Chondrocyte (in vitro differentiated cells): ENCODE measurements at regions not wholly inside any gene's neighbourhood (a gene's known extent, or its start where the extent isn't known, plus 50 kb on each side); places are given as distances from the start of the nearest gene placed in this dataset.
"Not testable (repeated sequence)": the region's sequence is repeated elsewhere in the genome, so short reads cannot be mapped to it uniquely, and the experiment has no call there.

Experiments used
- DNase-seq: peaks from one replicate; pipeline ENCODE4 v3.0.0; 2021; ENCODE audit warnings: mixed read lengths, low spot score
- H3K27ac Mint-ChIP-seq: one replicate; pipeline ENCODE4 v1.8.0; 2021; ENCODE audit warnings: mild to moderate bottlenecking, moderate library complexity, mixed read lengths; ENCODE audit not compliant: unreplicated experiment
- H3K27me3 Mint-ChIP-seq: 2 replicates; pipeline ENCODE4 v1.8.0; 2021; ENCODE audit warnings: low read depth, mixed read lengths
- H3K36me3 Mint-ChIP-seq: 2 replicates; pipeline ENCODE4 v1.8.0; 2021; ENCODE audit warnings: low read depth, mixed read lengths
- H3K4me1 Mint-ChIP-seq: 2 replicates; pipeline ENCODE4 v1.8.0; 2021; ENCODE audit warnings: low read depth, mild to moderate bottlenecking, mixed read lengths
- H3K4me3 Mint-ChIP-seq: one replicate; pipeline ENCODE4 v1.8.0; 2021; ENCODE audit warnings: mild to moderate bottlenecking, moderate library complexity, mixed read lengths; ENCODE audit not compliant: unreplicated experiment
- H3K9me3 Mint-ChIP-seq: 2 replicates; pipeline ENCODE4 v1.8.0; 2021; ENCODE audit warnings: low read depth, mixed read lengths
- TF ChIP-seq, protein P1 (sequence below): fragments of 200-600 bp; sonication (generic); IDR thresholded peaks from 2 replicates; pipeline ENCODE4 v1.5.0; 2021; ENCODE audit warnings: antibody characterized with exemption, mild to moderate bottlenecking, moderate library complexity

DNA sequence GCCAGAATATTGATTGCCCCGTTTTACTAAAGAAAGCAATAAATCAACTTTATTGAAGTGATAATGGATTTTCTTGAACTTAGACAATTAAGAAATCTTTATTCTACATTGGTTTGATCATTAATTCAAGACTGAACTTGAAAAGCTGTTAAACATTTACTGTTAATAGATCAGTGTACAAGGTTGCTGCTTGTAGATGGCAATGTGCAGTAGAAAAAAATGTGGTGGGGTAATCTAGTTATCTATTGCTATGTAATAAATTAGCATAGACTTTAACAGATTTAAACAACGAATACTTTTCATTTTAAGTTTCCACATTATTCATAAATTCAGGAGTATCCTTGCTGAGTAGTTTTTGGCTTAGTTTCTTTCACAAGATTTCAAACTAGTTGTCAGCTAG is 612.5 kb downstream of the ACTRT1 start:
- TF ChIP-seq, protein P1, sequence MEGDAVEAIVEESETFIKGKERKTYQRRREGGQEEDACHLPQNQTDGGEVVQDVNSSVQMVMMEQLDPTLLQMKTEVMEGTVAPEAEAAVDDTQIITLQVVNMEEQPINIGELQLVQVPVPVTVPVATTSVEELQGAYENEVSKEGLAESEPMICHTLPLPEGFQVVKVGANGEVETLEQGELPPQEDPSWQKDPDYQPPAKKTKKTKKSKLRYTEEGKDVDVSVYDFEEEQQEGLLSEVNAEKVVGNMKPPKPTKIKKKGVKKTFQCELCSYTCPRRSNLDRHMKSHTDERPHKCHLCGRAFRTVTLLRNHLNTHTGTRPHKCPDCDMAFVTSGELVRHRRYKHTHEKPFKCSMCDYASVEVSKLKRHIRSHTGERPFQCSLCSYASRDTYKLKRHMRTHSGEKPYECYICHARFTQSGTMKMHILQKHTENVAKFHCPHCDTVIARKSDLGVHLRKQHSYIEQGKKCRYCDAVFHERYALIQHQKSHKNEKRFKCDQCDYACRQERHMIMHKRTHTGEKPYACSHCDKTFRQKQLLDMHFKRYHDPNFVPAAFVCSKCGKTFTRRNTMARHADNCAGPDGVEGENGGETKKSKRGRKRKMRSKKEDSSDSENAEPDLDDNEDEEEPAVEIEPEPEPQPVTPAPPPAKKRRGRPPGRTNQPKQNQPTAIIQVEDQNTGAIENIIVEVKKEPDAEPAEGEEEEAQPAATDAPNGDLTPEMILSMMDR, result no peak
- Mint-ChIP-seq H3K4me3 (no peak overlapping the region), H3K36me3 (no peaks in the 10 kb centered on the region), H3K4me1 (no peaks in the 10 kb centered on the region), H3K27me3 (no peaks in the 10 kb centered on the region), H3K27ac (no peak overlapping the region), H3K9me3 (peaks cover 3% of the 10 kb centered on the region)
- no peak for DNase-seq

DNA sequence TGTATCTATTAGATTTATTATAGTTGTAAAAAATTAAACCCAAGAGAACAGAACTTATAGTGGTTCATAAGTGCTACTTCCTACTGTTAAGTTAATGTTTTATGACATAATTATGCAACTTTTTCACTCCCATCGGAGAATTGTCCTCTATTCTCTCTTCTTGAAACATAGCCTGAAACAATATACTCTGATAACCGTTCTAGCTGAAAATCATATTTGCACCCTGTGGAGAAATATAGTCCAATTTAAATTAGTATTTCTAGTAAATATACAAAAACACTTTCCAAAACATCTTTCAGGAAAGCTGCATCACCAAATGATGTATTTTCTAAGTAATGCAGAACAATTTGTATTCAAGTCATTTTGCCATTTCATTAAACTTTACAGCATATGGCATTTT is 586.4 kb downstream of the PRR32 start:
- Mint-ChIP-seq H3K4me1 (no peaks in the 10 kb centered on the region), H3K9me3 (peaks cover 24% of the 10 kb centered on the region)

DNA sequence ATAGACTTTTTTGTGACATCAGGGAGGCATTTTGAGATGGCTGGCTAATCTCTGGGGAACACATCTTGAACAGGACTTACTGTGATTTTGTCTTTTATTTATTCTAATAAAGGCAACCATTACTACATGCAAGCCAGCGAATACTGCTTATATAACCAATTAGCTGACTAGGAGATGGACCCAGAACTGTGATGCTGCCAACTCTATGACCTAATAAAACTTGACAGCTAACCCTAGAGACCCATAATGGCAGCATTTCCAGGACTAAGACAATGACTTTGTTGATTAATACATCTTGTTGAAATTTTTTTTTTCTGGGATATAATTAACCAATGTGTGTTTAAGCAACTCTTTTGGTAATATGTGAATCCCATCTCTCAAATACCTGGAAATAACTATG is 584.6 kb downstream of the PRR32 start:
- Mint-ChIP-seq H3K9me3 (peaks cover 31% of the 10 kb centered on the region), H3K27me3 (no peaks in the 10 kb centered on the region), H3K27ac (no peak overlapping the region), H3K4me1 (no peaks in the 10 kb centered on the region), H3K36me3 (no peaks in the 10 kb centered on the region), H3K4me3 (no peak overlapping the region)
- TF ChIP-seq, protein P1, result no peak
- no peak for DNase-seq

More for the DNA sequence above, 586.4 kb downstream of the PRR32 start:
- no peaks in the 10 kb centered on the region for H3K36me3 Mint-ChIP-seq
- DNase-seq, result no peak
- H3K27me3 Mint-ChIP-seq, result no peaks in the 10 kb centered on the region
- TF ChIP-seq, protein P1, result no peak
- H3K4me3 Mint-ChIP-seq, result no peak overlapping the region
- H3K27ac Mint-ChIP-seq, result no peak overlapping the region

DNA sequence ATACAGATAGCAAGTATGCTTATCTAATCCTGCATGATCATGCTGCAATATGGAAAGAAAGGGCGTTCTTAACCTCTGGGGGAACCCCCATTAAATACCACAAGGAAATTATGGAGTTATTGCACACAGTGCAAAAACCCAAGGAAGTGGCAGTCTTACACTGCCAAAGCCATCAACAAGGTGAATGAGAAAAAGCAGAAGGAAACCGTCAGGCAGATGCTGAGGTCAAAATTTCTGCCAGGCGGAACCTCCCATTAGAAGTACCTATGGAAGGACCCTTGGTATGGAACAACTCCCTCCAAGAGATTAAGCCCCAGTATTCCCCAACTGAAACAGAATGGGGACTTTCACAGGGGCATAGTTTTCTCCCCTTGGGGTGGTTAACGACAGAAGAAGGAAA is 580.7 kb downstream of the PRR32 start:
- not testable (repeated sequence) for H3K4me1 Mint-ChIP-seq, H3K27ac Mint-ChIP-seq, H3K27me3 Mint-ChIP-seq, H3K4me3 Mint-ChIP-seq, H3K36me3 Mint-ChIP-seq, DNase-seq
- H3K9me3 Mint-ChIP-seq, result peaks cover 46% of the 10 kb centered on the region

DNA sequence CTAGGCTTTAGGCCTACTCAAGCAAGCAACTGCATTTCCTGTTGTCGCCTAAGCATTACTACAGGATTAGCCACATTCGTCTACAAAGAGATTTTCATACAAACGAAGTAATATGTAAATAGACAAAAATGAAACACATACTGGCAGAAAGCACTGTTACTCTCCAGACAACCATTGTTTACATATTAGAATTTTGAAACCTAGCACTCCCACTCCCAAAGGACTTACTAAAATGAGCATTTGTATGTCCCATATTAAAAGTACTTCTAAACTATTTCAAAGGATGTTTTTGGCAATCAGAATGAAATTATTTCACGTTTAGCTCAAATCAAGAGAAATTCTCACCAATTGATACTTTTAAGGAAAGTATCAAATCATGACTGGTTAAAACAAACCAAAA is 570.8 kb downstream of the PRR32 start:
- H3K27ac Mint-ChIP-seq, result no peak overlapping the region
- no peaks in the 10 kb centered on the region for H3K27me3 Mint-ChIP-seq
- DNase-seq, result no peak
- H3K9me3 Mint-ChIP-seq, result peaks cover 17% of the 10 kb centered on the region
- TF ChIP-seq, protein P1, result no peak
- no peaks in the 10 kb centered on the region for H3K36me3 Mint-ChIP-seq
- no peaks in the 10 kb centered on the region for H3K4me1 Mint-ChIP-seq
- no peak overlapping the region for H3K4me3 Mint-ChIP-seq

DNA sequence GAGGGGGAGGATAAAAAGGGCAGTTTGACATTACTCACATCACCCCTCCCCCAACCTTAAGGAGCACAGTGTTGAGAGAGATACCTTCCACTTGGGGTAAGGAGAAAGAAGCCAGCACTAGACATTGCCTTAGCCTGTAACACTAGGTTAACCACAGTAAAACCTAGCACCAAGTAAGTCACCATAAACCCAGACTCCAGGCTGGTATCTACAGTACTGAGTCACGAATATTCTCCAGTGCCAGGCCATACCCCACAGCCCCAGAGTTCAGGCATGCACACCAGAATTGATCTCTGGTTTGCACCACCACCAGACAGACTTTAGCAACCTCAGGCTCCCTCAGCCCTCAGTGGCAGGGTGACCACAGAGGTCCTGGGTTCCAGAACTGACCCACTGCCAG is 570.4 kb downstream of the PRR32 start:
- Mint-ChIP-seq H3K9me3 (peaks cover 14% of the 10 kb centered on the region), H3K27me3 (no peaks in the 10 kb centered on the region), H3K4me3 (no peak overlapping the region), H3K27ac (no peak overlapping the region), H3K4me1 (no peaks in the 10 kb centered on the region), H3K36me3 (no peaks in the 10 kb centered on the region)
- TF ChIP-seq, protein P1, result no peak
- no peak for DNase-seq
